BJ (cell line): ENCODE measurements at regions not wholly inside any gene's neighbourhood (a gene's known extent, or its start where the extent isn't known, plus 50 kb on each side); places are given as distances from the start of the nearest gene placed in this dataset.

Source experiments
- CTCF ChIA-PET: fragments of 350-600 bp; formaldehyde crosslinking; extraction: SDS; loops from one replicate; lab custom pipeline; 2021; ENCODE audit warnings: antibody characterized with exemption, inconsistent platforms; lab: Yijun Ruan, JAX
- POLR2A ChIA-PET: fragments of 300-600 bp; sonication (Branson Sonifier 250); formaldehyde crosslinking; extraction: SDS; loops from one replicate; lab custom pipeline; 2021; ENCODE audit warnings: antibody characterized with exemption; lab: Charles Lee
- DNase-seq: peaks from one replicate; pipeline ENCODE4 v3.0.0-alpha.2; 2011; ENCODE audit warnings: low read depth
- H3K27me3 ChIP-seq: 2 replicates; pipeline ENCODE4 v1.6.0; 2011; ENCODE audit warnings: low read length; ENCODE audit not compliant: control insufficient read depth, insufficient read depth
- H3K36me3 ChIP-seq: 2 replicates; pipeline ENCODE4 v1.5.1; 2011; ENCODE audit warnings: low read length; ENCODE audit not compliant: control insufficient read depth, insufficient read depth
- H3K4me3 ChIP-seq: 2 replicates; pipeline ENCODE4 v1.5.1; 2011; ENCODE audit warnings: low read depth, mild to moderate bottlenecking, control low read depth, low read length
- TF ChIP-seq, protein P1 (sequence below): IDR thresholded peaks from 2 replicates; pipeline ENCODE4 v1.5.1; 2011; ENCODE audit warnings: low read depth, mild to moderate bottlenecking, control low read depth, inconsistent platforms, low read length, moderate library complexity; ENCODE audit not compliant: insufficient read depth

DNA sequence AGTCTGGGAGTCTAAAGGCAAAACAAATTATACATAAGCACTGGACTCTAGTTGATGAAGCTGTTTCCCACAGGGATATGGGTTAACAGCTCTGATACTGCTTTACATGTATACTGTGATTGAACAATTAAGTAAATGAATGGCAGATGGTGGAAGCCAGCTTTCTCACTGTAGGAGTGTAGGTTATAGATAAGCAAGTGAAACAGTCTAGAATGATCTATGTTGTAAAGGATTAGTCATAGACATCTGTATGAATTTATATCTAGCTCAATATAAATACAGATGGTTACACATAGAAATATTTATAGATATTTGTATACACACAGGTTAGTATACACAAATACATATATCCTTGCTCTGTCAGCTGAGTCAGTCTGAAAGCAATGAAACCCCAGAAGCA, 276.1 kb downstream of the PPARGC1A start:
- ChIA-PET POLR2A (no interaction called here), CTCF (no interaction called here)
- no peak overlapping the region for H3K4me3 ChIP-seq
- H3K27me3 ChIP-seq: no peaks in the 10 kb centered on the region
- TF ChIP-seq, protein P1, sequence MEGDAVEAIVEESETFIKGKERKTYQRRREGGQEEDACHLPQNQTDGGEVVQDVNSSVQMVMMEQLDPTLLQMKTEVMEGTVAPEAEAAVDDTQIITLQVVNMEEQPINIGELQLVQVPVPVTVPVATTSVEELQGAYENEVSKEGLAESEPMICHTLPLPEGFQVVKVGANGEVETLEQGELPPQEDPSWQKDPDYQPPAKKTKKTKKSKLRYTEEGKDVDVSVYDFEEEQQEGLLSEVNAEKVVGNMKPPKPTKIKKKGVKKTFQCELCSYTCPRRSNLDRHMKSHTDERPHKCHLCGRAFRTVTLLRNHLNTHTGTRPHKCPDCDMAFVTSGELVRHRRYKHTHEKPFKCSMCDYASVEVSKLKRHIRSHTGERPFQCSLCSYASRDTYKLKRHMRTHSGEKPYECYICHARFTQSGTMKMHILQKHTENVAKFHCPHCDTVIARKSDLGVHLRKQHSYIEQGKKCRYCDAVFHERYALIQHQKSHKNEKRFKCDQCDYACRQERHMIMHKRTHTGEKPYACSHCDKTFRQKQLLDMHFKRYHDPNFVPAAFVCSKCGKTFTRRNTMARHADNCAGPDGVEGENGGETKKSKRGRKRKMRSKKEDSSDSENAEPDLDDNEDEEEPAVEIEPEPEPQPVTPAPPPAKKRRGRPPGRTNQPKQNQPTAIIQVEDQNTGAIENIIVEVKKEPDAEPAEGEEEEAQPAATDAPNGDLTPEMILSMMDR: no peak
- no peak for DNase-seq
- H3K36me3 ChIP-seq: no peaks in the 10 kb centered on the region

DNA sequence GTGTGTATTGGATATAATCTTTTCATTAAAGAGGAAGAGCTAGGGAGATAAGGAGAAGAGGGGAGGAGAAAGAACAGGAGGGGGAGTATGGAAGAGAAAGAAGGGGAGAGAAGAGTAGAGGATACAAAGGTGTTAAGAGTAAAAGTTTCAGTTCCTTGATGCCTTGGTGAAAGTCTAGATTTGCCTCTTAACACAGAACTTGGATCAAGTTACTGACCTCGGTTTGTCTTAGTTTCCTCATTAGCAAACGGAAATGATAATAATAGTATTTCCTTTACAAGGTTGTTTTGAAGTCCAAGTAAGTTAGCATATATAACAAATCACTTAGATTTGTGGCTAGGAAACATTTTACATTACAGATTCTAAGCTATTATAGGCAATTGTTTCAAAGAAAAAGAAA, 287.1 kb downstream of the PPARGC1A start:
- Histone ChIP-seq H3K27me3 (no peaks in the 10 kb centered on the region), H3K4me3 (no peak overlapping the region), H3K36me3 (no peaks in the 10 kb centered on the region)
- no peak for DNase-seq
- TF ChIP-seq, protein P1: no peak
- ChIA-PET CTCF (no interaction called here), POLR2A (no interaction called here)

DNA sequence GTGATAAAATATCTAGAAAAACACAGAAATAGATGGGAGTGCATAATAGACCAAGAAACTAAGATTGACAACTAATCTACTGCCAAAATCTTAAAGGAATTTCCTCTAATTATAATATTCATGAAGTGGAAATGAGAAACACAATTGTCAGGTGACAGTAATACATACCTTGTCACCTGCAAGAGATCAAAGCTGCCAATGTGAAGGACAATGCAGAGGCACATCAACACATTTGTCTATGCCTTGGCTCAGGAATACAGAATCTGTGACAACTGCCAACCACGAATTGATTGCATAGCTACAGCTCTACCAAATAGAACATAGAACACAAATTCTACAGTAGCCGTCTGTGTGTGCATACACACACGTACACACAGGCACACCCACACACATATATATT, 295.7 kb downstream of the PPARGC1A start:
- Histone ChIP-seq H3K27me3 (no peaks in the 10 kb centered on the region), H3K4me3 (no peak overlapping the region), H3K36me3 (no peaks in the 10 kb centered on the region)
- CTCF ChIA-PET: interaction anchor here (1.0 kb wide), 1 partner anchor 12 kb away, joined by 3 read pairs; no protein-coding TSS in a partner anchor
- TF ChIP-seq, protein P1: no peak
- DNase-seq: no peak
- POLR2A ChIA-PET: no interaction called here

DNA sequence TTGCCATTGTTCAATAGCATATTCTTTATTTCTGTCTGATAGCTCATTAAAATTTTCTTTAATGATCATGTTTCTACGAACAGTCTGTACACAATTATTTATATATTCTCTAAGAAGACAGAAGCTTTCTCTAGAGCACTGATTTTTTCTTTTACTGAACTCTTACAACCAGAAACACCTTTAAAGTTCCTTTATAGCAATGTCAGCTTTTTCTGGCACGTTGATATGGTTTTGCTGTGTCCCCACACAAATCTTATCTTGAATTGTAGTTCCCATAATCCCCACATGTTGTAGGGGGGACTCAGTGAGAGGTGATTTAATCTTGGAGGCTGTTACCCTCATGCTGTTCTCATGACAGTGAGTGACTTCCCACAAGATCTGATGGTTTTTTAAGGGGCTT, 299.4 kb downstream of the PPARGC1A start:
- ChIA-PET POLR2A (no interaction called here), CTCF (no interaction called here)
- no peak for DNase-seq

DNA sequence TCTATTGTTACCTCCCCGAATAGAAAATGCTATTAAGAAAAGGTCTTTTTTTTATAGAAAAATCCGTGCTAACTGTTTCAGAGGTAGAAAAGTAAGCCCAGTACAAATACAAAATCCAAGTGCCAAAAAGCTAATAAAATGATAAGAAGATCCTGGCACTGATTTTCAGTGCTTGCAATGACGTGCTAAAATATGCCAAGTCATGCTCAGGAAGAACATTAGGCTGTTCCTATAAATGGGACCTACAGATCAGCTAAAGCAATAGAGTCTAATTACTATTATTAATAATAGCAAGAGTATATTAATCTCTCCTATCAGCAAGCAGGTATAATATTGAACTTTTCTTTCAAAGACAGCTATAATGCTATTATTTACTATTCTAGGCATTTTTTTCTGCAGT, 305.8 kb downstream of the PPARGC1A start:
- no peaks in the 10 kb centered on the region for H3K36me3 ChIP-seq
- TF ChIP-seq, protein P1: no peak
- ChIA-PET POLR2A (no interaction called here), CTCF (no interaction called here)
- H3K4me3 ChIP-seq: no peak overlapping the region
- H3K27me3 ChIP-seq: no peaks in the 10 kb centered on the region
- DNase-seq: no peak

More for the DNA sequence above, 299.4 kb downstream of the PPARGC1A start:
- TF ChIP-seq, protein P1: no peak
- no peaks in the 10 kb centered on the region for H3K36me3 ChIP-seq
- no peak overlapping the region for H3K4me3 ChIP-seq
- H3K27me3 ChIP-seq: no peaks in the 10 kb centered on the region
